ENCODE measurements at regions not wholly inside any gene's neighbourhood (a gene's known extent, or its start where the extent isn't known, plus 50 kb on each side); places are given as distances from the start of the nearest gene placed in this dataset.

DNA sequence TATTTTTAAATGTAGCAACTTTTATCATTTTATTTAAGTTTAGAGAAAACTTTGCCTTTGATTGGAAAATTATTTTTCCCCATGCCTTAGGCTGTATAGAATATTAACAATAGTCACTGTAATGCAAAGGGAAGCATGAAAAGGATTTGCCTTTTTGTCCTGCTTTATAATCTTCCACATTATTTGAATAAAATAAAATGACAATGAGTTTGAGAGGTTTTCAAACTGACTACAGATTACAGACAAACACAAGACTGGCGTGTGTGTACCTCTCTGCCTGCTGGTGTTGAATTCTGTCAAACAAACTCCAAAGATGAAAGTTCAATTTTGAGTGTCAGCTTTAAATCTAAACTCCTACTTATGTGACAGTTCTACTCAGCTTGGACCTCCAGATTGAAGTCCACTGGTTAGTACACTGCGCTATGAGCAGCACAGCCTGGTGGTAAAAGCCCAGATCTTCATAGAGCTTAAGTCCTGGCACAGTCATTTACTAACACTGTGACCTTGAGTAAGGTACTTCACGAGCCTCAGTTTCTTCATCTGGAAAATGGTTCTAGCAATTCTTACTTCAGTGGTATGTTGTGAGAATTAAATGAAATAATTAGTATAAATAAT is 98.3 kb upstream of the CPNE8 start:
- TF ChIP-seq, protein P1, sequence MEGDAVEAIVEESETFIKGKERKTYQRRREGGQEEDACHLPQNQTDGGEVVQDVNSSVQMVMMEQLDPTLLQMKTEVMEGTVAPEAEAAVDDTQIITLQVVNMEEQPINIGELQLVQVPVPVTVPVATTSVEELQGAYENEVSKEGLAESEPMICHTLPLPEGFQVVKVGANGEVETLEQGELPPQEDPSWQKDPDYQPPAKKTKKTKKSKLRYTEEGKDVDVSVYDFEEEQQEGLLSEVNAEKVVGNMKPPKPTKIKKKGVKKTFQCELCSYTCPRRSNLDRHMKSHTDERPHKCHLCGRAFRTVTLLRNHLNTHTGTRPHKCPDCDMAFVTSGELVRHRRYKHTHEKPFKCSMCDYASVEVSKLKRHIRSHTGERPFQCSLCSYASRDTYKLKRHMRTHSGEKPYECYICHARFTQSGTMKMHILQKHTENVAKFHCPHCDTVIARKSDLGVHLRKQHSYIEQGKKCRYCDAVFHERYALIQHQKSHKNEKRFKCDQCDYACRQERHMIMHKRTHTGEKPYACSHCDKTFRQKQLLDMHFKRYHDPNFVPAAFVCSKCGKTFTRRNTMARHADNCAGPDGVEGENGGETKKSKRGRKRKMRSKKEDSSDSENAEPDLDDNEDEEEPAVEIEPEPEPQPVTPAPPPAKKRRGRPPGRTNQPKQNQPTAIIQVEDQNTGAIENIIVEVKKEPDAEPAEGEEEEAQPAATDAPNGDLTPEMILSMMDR (IDR thresholded peaks at IDR 0.05) = no peak
- TF ChIP-seq POLR2A (IDR thresholded peaks at IDR 0.05) = no peak
